Hepatocyte (in vitro differentiated cells): ENCODE measurements at regions not wholly inside any gene's neighbourhood (a gene's known extent, or its start where the extent isn't known, plus 50 kb on each side); places are given as distances from the start of the nearest gene placed in this dataset.

ENCODE experiments used
- CTCF ChIP-seq: fragments of 200-600 bp; sonication (generic); IDR thresholded peaks from 2 replicates; pipeline ENCODE4 v1.5.1; 2016; ENCODE audit warnings: antibody characterized with exemption, mild to moderate bottlenecking; ENCODE audit not compliant: poor library complexity
- EZH2 ChIP-seq: fragments of 200-600 bp; sonication (generic); IDR thresholded peaks from 2 replicates; pipeline ENCODE4 v1.6.1; 2016; ENCODE audit warnings: antibody characterized with exemption, mild to moderate bottlenecking, borderline replicate concordance
- EZH2phosphoT487 ChIP-seq: fragments of 200-600 bp; sonication (generic); IDR thresholded peaks from one replicate; pipeline ENCODE4 v1.6.1; 2018; ENCODE audit warnings: antibody characterized with exemption, mild to moderate bottlenecking, low read depth, moderate library complexity; ENCODE audit not compliant: unreplicated experiment, severe bottlenecking

GRCh38 chr21:23401278-23401677, 2206.0 kb downstream of the MRPL39 start:
- TF ChIP-seq CTCF (peak; percentile 38), EZH2 (no peak), EZH2phosphoT487 (no peak)
